ENCODE measurements at regions not wholly inside any gene's neighbourhood (a gene's known extent, or its start where the extent isn't known, plus 50 kb on each side); places are given as distances from the start of the nearest gene placed in this dataset.

DNA sequence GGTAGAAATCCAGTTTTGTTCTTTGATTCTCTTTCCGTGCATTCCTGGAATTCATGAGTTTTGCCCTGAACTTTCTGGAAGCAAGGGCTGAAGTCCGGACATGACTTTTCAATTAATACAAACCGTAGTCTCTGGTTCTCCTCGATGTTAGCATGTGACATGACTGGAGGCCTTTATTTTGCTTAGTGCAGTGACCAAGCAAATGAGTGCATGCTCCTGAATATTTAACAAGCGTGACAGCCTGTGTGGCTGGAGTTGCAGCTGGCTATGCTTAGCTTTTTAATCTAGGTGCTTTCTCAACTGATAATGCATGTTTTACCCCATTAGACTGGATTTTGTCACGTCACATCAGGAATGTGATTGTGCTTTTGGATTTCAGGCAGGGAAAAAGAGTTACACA lies 302.1 kb downstream of the MAP2K6 start:
- DNase-seq (ENCODE audit: extremely low read depth in 1 of 2, low read depth in 1 of 2), result no peak

- no peak for DNase-seq (ENCODE audit: extremely low read depth in 1 of 2, low read depth in 1 of 2)
Measured at GRCh38 chr17:69717214-69717613, 302.7 kb downstream of the MAP2K6 start.

DNA sequence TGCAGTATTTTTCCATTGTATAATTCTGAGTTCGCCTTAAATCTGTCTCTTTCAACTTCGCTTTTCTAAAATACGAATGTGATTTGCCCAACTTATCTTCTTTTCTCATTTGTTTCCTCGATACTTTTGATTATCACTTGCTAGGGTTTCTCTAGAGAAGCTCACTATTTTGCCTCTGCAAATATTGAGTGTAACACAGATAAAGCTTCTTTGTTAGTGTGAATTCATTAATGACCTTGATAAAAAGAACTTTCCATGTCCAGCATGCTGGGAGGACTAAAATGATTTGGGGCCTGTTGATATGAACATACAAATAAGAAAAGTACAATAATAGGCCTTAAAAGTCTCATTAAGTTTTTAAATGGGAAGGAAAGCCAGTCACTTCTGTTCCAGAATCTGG lies 303.3 kb downstream of the MAP2K6 start:
- no peak for DNase-seq (ENCODE audit: extremely low read depth in 1 of 2, low read depth in 1 of 2)

DNA sequence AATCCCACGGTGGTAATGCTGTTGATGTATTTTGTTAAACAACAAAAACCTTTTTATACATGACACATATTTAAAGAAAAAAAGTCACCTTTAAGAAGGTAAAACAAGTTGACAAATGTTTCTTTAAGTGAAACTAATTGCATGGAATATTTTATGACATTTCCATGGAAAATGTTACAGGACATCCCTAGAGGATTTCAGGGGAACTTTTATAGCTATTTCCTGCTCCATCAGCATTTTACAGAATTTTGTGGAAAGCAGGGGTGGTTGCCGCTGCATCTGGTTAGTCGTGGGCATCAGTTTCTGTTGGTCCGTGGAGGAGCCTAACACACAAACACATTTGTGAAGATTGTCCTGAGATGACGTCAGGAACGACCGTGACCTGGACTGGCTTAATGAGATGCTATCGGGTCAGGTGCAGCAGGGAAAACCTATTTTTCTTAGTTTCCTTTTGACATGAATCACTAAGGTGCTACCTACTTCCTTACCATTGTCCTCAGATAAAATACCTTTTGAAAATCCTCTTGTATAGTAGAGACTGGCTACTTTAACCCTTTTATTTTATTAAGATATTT lies 305.1 kb downstream of the MAP2K6 start:
- no peak for DNase-seq (ENCODE audit: extremely low read depth in 1 of 2, low read depth in 1 of 2)

- no peak for DNase-seq (ENCODE audit: extremely low read depth in 1 of 2, low read depth in 1 of 2)
Measured at GRCh38 chr17:69722518-69722917, 308.0 kb downstream of the MAP2K6 start.

DNA sequence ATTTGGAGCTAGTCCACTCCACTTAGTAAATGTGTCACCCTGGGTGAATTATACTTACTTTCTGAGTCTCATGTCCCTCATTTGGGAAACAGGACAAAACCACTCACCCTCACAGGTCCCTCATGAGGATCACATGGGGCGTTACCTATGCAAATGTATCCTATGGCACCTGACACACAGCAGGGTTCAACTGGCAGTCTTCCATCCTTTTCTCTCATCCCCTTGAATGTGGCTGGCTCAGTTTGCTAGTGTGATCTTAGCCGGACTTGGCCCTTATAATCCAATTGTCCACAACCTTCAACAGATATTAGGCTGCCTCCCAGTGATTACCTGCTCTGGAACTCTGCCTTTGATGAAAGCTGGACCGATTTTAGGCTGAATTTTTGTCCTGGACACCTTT lies 308.8 kb downstream of the MAP2K6 start:
- no peak for DNase-seq (ENCODE audit: extremely low read depth in 1 of 2, low read depth in 1 of 2)

DNA sequence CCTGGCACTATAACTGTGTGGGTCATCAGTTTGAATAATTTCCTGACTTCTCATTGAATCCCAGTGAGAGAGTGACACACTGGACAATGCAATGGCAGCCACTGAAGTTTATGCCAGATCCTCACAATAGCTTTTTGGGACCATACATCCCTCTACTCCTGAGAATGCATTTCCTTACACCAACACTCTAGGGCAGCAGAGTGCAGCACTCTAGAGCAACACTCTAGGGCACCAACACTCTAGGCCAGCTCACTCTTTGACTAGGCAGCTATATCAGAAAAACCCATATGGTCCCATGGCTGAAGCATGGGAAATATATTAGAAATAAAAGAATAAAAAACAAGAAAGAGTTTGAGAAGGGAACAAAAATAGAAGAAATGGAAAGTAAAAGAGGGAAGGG lies 309.2 kb downstream of the MAP2K6 start:
- no peak for DNase-seq (ENCODE audit: extremely low read depth in 1 of 2, low read depth in 1 of 2)

GRCh38 chr17:69724238-69724637 lies 309.7 kb downstream of the MAP2K6 start:
- DNase-seq (ENCODE audit: extremely low read depth in 1 of 2, low read depth in 1 of 2), result no peak

DNA sequence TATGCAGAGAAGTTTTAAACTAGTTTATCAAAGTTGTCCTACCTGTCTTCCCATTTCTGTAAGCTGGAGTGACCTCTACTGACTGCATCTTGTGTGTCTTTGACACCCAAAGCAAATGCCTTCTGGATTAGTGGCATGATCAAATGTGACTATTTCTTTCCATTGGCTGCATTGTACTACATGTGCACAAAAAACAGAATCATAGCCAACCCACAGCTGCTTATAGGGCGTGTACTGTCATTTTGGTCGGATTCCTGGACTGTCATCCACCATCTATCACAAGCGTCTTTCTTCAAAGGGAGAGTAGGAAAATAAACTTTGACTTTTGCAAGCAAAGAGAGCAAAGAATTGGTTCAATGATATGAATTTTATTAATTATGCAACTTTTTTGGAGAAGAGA lies 310.6 kb downstream of the MAP2K6 start:
- no peak for DNase-seq (ENCODE audit: extremely low read depth in 1 of 2, low read depth in 1 of 2)

GRCh38 chr17:69728816-69729215 lies 314.3 kb downstream of the MAP2K6 start:
- DNase-seq (ENCODE audit: extremely low read depth in 1 of 2, low read depth in 1 of 2), result no peak

- DNase-seq (ENCODE audit: extremely low read depth in 1 of 2, low read depth in 1 of 2), result no peak
Measured at GRCh38 chr17:69729944-69730343, 315.4 kb downstream of the MAP2K6 start.

- no peak for DNase-seq (ENCODE audit: extremely low read depth in 1 of 2, low read depth in 1 of 2)
Measured at GRCh38 chr17:69732272-69732918, 317.9 kb downstream of the MAP2K6 start.

GRCh38 chr17:69733171-69734012 lies 318.9 kb downstream of the MAP2K6 start:
- no peak for DNase-seq (ENCODE audit: extremely low read depth in 1 of 2, low read depth in 1 of 2)

- DNase-seq (ENCODE audit: extremely low read depth in 1 of 2, low read depth in 1 of 2), result no peak
Measured at GRCh38 chr17:69734656-69735055, 320.2 kb downstream of the MAP2K6 start.

- DNase-seq (ENCODE audit: extremely low read depth in 1 of 2, low read depth in 1 of 2), result no peak
Measured at GRCh38 chr17:69735285-69735684, 320.8 kb downstream of the MAP2K6 start.

GRCh38 chr17:69743091-69743490 lies 328.6 kb downstream of the MAP2K6 start:
- DNase-seq (ENCODE audit: extremely low read depth in 1 of 2, low read depth in 1 of 2), result no peak

DNA sequence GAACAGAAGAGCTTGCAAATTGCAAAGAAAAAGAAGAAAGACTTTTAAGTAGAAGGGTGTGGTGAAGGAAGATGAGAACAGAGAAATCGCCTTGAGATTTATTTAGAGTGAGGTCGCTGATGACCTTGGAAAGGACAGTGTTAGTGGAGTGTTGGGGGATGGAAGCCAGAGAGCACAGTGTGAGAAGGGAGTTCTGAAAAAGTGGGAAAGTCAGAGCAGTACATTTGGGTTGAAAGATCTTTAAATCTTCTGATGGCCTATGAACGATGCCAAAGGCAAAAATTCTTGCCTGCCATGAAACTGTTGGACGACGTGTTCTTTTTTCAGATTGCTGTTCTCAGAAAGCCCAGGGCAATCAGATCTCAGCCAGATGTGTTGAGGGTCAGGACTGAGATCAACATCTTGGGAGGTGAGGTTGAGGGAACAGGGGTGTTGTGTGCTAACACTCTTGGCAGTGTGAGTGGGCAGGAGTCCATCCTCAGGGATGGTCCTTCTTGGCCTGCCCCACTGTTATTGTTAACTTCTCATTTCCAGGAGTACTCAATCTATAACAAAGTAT lies 330.1 kb downstream of the MAP2K6 start:
- DNase-seq (ENCODE audit: extremely low read depth in 1 of 2, low read depth in 1 of 2), result no peak

GRCh38 chr17:69749911-69750310 lies 325.1 kb upstream of the KCNJ16 start:
- DNase-seq (ENCODE audit: extremely low read depth in 1 of 2, low read depth in 1 of 2), result no peak

DNA sequence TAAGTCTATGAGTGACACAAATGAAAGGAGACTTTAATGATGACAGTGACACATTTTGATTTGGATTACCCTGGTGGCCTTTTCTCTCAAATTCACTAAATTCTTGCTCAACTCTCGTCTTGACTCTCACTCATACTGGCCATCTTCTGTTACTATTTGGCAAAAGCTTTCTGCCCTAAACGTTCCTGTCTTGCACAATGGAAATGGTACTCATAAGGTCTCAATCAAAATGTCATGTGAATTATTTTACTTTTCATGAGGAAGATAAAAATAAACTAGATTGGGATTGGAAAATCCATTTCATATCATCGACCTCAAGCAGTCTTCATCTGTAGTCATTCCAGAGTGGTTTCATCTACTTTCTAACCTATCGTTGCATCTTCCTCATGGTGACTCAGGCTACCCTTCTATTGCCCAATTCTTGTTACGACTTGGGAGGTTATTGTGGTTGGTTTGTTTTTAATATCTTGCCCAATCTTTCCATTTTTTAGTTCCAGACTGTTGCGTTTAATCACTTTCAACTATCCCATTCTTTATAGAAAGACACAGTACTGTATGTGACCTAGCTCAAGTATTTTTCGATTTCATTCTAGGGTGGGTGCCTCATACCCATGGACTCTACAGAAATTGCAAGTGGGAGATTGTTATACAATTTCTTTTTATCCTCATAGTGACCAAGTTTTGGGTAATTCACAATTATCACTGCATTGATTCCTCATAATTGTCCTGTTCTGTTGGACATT lies 317.2 kb upstream of the KCNJ16 start:
- no peak for DNase-seq (ENCODE audit: extremely low read depth in 1 of 2, low read depth in 1 of 2)

GRCh38 chr17:69760562-69760961 lies 314.5 kb upstream of the KCNJ16 start:
- DNase-seq (ENCODE audit: extremely low read depth in 1 of 2, low read depth in 1 of 2), result no peak

DNA sequence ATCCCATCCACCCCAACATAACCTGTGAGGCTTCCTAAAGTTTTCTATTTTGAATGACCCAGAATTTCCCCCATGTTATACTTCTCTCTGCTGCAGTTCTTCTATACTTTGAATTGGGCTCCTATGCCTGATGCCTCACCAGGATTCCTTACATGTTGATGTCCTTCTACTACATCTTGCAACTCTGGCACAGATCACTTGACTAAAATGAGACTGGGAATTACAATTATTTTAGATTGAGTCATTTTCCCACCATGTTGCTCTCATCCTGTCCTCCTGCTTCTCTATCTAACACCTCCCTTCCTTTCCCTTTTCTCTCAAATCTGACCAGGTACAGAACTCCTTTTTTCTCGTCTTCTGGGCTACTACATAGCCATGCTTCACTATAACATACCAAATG lies 314.0 kb upstream of the KCNJ16 start:
- DNase-seq (ENCODE audit: extremely low read depth in 1 of 2, low read depth in 1 of 2), result no peak

Measured in stimulated activated CD8-positive, alpha-beta memory T cell treated with anti-CD3 and anti-CD28 coated beads, Interleukin-7, amount 100 ng/mL, for 48 hours (primary cell).